ENCODE measurements at regions not wholly inside any gene's neighbourhood (a gene's known extent, or its start where the extent isn't known, plus 50 kb on each side); places are given as distances from the start of the nearest gene placed in this dataset.

DNA sequence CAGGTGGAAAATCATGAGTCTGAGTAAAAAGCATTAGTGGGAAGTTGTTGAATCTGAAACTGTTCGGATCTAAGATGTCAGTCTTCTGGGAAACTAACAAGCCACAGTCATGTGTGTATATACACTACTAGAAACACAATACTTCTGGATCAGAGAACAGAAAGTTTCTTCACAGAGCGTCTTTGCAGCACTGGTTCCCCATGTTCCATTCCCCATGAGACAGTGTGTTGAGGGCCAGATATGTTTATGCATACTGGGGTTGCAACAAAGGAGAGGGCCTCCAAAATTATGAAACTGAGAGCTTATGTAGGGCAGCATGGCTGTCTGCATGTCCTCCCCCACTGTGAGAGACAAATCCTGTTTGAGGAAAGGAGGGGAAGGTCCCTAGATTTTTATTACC lies 295.0 kb upstream of the NAV3 start:
- TF ChIP-seq, protein P1, sequence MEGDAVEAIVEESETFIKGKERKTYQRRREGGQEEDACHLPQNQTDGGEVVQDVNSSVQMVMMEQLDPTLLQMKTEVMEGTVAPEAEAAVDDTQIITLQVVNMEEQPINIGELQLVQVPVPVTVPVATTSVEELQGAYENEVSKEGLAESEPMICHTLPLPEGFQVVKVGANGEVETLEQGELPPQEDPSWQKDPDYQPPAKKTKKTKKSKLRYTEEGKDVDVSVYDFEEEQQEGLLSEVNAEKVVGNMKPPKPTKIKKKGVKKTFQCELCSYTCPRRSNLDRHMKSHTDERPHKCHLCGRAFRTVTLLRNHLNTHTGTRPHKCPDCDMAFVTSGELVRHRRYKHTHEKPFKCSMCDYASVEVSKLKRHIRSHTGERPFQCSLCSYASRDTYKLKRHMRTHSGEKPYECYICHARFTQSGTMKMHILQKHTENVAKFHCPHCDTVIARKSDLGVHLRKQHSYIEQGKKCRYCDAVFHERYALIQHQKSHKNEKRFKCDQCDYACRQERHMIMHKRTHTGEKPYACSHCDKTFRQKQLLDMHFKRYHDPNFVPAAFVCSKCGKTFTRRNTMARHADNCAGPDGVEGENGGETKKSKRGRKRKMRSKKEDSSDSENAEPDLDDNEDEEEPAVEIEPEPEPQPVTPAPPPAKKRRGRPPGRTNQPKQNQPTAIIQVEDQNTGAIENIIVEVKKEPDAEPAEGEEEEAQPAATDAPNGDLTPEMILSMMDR (conservative IDR thresholded peaks at IDR 0.05), result no peak
- no peak for TF ChIP-seq EZH2 (IDR thresholded peaks at IDR 0.05; ENCODE audit: low read depth)
